Suprapubic skin (tissue), 4 donors: ENCODE measurements at regions not wholly inside any gene's neighbourhood (a gene's known extent, or its start where the extent isn't known, plus 50 kb on each side); places are given as distances from the start of the nearest gene placed in this dataset.

Experiments used
- EP300 ChIP-seq: sonication (generic); formaldehyde crosslinking; IDR thresholded peaks from one replicate; pipeline ENCODE4 v1.6.1; 2017; ENCODE audit warnings: antibody characterized with exemption
- POLR2A ChIP-seq, 2 donors: fragments of 450-650 bp; IDR thresholded peaks; one replicate each; pipeline ENCODE4 v1.6.1; 2017; ENCODE audit warnings: antibody characterized with exemption in 2 of 2, mild to moderate bottlenecking in 2 of 2, moderate library complexity in 2 of 2
- POLR2AphosphoS5 ChIP-seq, 3 donors: sonication (generic); formaldehyde crosslinking; IDR thresholded peaks; one replicate each; pipeline ENCODE4 v1.6.1; 2017; ENCODE audit warnings: antibody characterized with exemption in 3 of 3
- TF ChIP-seq, protein P1 (sequence below), 2 donors: fragments of 200-600 bp in 1 of 2; fragments of 450-650 bp in 1 of 2; sonication (generic) in 1 of 2; IDR thresholded peaks; one replicate each; pipeline ENCODE4 v1.5.1; 2016 to 2019; ENCODE audit warnings: antibody characterized with exemption in 2 of 2, mild to moderate bottlenecking in 1 of 2, moderate library complexity in 1 of 2

DNA sequence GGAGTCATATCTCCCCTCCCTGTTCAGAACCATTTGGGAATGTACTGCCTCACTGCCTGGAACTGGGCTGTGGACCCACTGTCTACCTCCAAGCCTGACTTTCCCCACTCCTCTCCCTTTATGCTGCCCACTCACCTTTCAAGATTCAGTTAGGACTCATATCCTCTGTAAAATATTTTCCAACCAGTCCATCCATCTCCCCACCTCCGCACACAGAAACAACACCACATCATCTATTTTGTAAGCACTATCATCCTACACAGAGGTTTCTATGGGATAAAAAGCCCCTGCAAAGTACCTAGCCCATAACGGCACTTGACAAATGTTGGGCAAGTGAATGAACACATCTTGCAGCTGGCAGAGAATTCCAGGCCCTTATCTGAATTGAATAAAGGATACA lies 250.8 kb downstream of the ANAPC1 start:
- TF ChIP-seq POLR2A (IDR thresholded peaks at IDR 0.05) (no peak), POLR2AphosphoS5 (IDR thresholded peaks at IDR 0.05) (no peak), EP300 (no peak)
- TF ChIP-seq, protein P1, sequence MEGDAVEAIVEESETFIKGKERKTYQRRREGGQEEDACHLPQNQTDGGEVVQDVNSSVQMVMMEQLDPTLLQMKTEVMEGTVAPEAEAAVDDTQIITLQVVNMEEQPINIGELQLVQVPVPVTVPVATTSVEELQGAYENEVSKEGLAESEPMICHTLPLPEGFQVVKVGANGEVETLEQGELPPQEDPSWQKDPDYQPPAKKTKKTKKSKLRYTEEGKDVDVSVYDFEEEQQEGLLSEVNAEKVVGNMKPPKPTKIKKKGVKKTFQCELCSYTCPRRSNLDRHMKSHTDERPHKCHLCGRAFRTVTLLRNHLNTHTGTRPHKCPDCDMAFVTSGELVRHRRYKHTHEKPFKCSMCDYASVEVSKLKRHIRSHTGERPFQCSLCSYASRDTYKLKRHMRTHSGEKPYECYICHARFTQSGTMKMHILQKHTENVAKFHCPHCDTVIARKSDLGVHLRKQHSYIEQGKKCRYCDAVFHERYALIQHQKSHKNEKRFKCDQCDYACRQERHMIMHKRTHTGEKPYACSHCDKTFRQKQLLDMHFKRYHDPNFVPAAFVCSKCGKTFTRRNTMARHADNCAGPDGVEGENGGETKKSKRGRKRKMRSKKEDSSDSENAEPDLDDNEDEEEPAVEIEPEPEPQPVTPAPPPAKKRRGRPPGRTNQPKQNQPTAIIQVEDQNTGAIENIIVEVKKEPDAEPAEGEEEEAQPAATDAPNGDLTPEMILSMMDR (IDR thresholded peaks at IDR 0.05): no peak
